ENCODE measurements at regions not wholly inside any gene's neighbourhood (a gene's known extent, or its start where the extent isn't known, plus 50 kb on each side); places are given as distances from the start of the nearest gene placed in this dataset.

- no TSS peak for BruUV-seq (replicated peaks)
- POLR2A ChIA-PET (ENCODE audit: unreplicated experiment), result no interaction called here
Measured at GRCh38 chr1:244273262-244273844, 178.4 kb downstream of the ADSS2 start.

GRCh38 chr1:244273845-244274619 is 177.7 kb downstream of the ADSS2 start:
- no peaks in the 10 kb centered on the region for H4K20me1 ChIP-seq (ENCODE audit: low read length)
- CTCF ChIA-PET, result interaction anchor here (1.0 to 1.3 kb wide), 4 partner anchors 26 to 930 kb away, joined by 3 to 7 read pairs (median 3); no protein-coding TSS in a partner anchor
- no peak for TF ChIP-seq EZH2phosphoT487 (IDR thresholded peaks at IDR 0.05; ENCODE audit: borderline replicate concordance, low read length)
- no peak for TF ChIP-seq EZH2 (IDR thresholded peaks at IDR 0.05; ENCODE audit: low read length, unreplicated experiment)
- TF ChIP-seq CTCF (conservative IDR thresholded peaks at IDR 0.05; ENCODE audit: low read depth, low read length), result no peak
- no peaks in the 10 kb centered on the region for H3K9me3 ChIP-seq (ENCODE audit: low read length)
- peak overlapping the region; percentile 60 for H3K4me3 ChIP-seq (ENCODE audit: low read length)
- H3K9ac ChIP-seq (ENCODE audit: low read length), result peak overlapping the region; percentile 56
- DNase-seq (peak; percentile 96), ATAC-seq (peak; percentile 92)
- peaks cover 7% of the 10 kb centered on the region for H3F3A ChIP-seq (ENCODE audit: low read length, unreplicated experiment)
- POLR2A ChIA-PET (ENCODE audit: unreplicated experiment), result no interaction called here
- peaks cover 26% of the 10 kb centered on the region for H3K4me1 ChIP-seq (ENCODE audit: insufficient read depth, low read length)
- no peaks in the 10 kb centered on the region for H3K79me2 ChIP-seq (ENCODE audit: low read length)
- H2AFZ ChIP-seq (ENCODE audit: low read length), result peak overlapping the region; percentile 66
- H3K4me2 ChIP-seq (ENCODE audit: low read length), result peak overlapping the region; percentile 82
- BruUV-seq (replicated peaks), result no TSS peak
- peak overlapping the region; percentile 94 for H3K27ac ChIP-seq (ENCODE audit: low read length)
- H3K27me3 ChIP-seq (ENCODE audit: low read length), result no peaks in the 10 kb centered on the region
- intact Hi-C loops (cut with micrococcal nuclease), result loop anchor here (1.0 to 10.0 kb wide), 9 partner anchors 25 to 930 kb away; no protein-coding TSS in a partner anchor
- H3K9me2 ChIP-seq (replicated peaks; ENCODE audit: low read length), result no peaks in the 10 kb centered on the region
- no peaks in the 10 kb centered on the region for H3K36me3 ChIP-seq (ENCODE audit: low read depth, low read length)

More at GRCh38 chr1:244273262-244273844, 178.4 kb downstream of the ADSS2 start:
- peak overlapping the region; percentile 82 for H3K4me2 ChIP-seq (ENCODE audit: low read length)
- H3K4me3 ChIP-seq (ENCODE audit: low read length), result peak overlapping the region; percentile 60
- DNase-seq (no peak), ATAC-seq (peak; percentile 50)
- peak overlapping the region; percentile 56 for H3K9ac ChIP-seq (ENCODE audit: low read length)
- peaks cover 7% of the 10 kb centered on the region for H3F3A ChIP-seq (ENCODE audit: low read length, unreplicated experiment)
- no peaks in the 10 kb centered on the region for H3K27me3 ChIP-seq (ENCODE audit: low read length)
- CTCF ChIA-PET, result interaction anchor here (1.0 to 1.3 kb wide), 4 partner anchors 26 to 929 kb away, joined by 3 to 7 read pairs (median 3); no protein-coding TSS in a partner anchor
- intact Hi-C loops (cut with micrococcal nuclease), result loop anchor here (1.0 to 10.0 kb wide), 9 partner anchors 26 to 929 kb away; no protein-coding TSS in a partner anchor
- H3K4me1 ChIP-seq (ENCODE audit: insufficient read depth, low read length), result peaks cover 33% of the 10 kb centered on the region
- TF ChIP-seq CTCF (conservative IDR thresholded peaks at IDR 0.05; ENCODE audit: low read depth, low read length), result no peak; the same call in 1 of the 2 replicates
- no peak for TF ChIP-seq EZH2 (IDR thresholded peaks at IDR 0.05; ENCODE audit: low read length, unreplicated experiment)
- TF ChIP-seq EZH2phosphoT487 (IDR thresholded peaks at IDR 0.05; ENCODE audit: borderline replicate concordance, low read length), result no peak
- H3K27ac ChIP-seq (ENCODE audit: low read length), result peak overlapping the region; percentile 94
- no peaks in the 10 kb centered on the region for H3K9me3 ChIP-seq (ENCODE audit: low read length)
- H4K20me1 ChIP-seq (ENCODE audit: low read length), result no peaks in the 10 kb centered on the region
- no peaks in the 10 kb centered on the region for H3K79me2 ChIP-seq (ENCODE audit: low read length)
- H3K36me3 ChIP-seq (ENCODE audit: low read depth, low read length), result no peaks in the 10 kb centered on the region
- H2AFZ ChIP-seq (ENCODE audit: low read length), result peak overlapping the region; percentile 66
- no peaks in the 10 kb centered on the region for H3K9me2 ChIP-seq (replicated peaks; ENCODE audit: low read length)

Measured in PC-3 (cell line).